ENCODE measurements at regions not wholly inside any gene's neighbourhood (a gene's known extent, or its start where the extent isn't known, plus 50 kb on each side); places are given as distances from the start of the nearest gene placed in this dataset.

GRCh38 chr1:173300061-173301044 lies 93.2 kb upstream of the TNFSF4 start:
- Histone ChIP-seq H3K27ac (ENCODE audit: low read depth, low read length) (no peak overlapping the region), H3K27me3 (ENCODE audit: control insufficient read depth, insufficient read depth, low read length) (no peaks in the 10 kb centered on the region), H3K9me3 (ENCODE audit: control insufficient read depth, insufficient read depth, low read length) (no peaks in the 10 kb centered on the region), H3K4me3 (ENCODE audit: low read depth, low read length) (no peak overlapping the region)
- TF ChIP-seq, protein P1, sequence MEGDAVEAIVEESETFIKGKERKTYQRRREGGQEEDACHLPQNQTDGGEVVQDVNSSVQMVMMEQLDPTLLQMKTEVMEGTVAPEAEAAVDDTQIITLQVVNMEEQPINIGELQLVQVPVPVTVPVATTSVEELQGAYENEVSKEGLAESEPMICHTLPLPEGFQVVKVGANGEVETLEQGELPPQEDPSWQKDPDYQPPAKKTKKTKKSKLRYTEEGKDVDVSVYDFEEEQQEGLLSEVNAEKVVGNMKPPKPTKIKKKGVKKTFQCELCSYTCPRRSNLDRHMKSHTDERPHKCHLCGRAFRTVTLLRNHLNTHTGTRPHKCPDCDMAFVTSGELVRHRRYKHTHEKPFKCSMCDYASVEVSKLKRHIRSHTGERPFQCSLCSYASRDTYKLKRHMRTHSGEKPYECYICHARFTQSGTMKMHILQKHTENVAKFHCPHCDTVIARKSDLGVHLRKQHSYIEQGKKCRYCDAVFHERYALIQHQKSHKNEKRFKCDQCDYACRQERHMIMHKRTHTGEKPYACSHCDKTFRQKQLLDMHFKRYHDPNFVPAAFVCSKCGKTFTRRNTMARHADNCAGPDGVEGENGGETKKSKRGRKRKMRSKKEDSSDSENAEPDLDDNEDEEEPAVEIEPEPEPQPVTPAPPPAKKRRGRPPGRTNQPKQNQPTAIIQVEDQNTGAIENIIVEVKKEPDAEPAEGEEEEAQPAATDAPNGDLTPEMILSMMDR (IDR thresholded peaks at IDR 0.05; ENCODE audit: low read depth, low read length), result no peak
- no peak for DNase-seq (ENCODE audit: low read depth, low spot score)
- ChIA-PET CTCF (no interaction called here), POLR2A (no interaction called here)

- no peaks in the 10 kb centered on the region for H3K27me3 ChIP-seq (ENCODE audit: control insufficient read depth, insufficient read depth, low read length)
- no peak overlapping the region for H3K4me3 ChIP-seq (ENCODE audit: low read depth, low read length)
- CTCF ChIA-PET, result interaction anchor here (0.6 kb wide), 1 partner anchor 290 kb away, joined by 4 read pairs; no protein-coding TSS in a partner anchor
- TF ChIP-seq, protein P1 (IDR thresholded peaks at IDR 0.05; ENCODE audit: low read depth, low read length), result no peak
- DNase-seq (ENCODE audit: low read depth, low spot score), result no peak
- no peak overlapping the region for H3K27ac ChIP-seq (ENCODE audit: low read depth, low read length)
- POLR2A ChIA-PET, result no interaction called here
- no peaks in the 10 kb centered on the region for H3K9me3 ChIP-seq (ENCODE audit: control insufficient read depth, insufficient read depth, low read length)
These were observed 94.4 kb upstream of the TNFSF4 start for GRCh38 chr1:173301507-173301906.

GRCh38 chr1:173302366-173302765 lies 95.2 kb upstream of the TNFSF4 start:
- no peaks in the 10 kb centered on the region for H3K9me3 ChIP-seq (ENCODE audit: control insufficient read depth, insufficient read depth, low read length)
- TF ChIP-seq, protein P1 (IDR thresholded peaks at IDR 0.05; ENCODE audit: low read depth, low read length), result no peak
- CTCF ChIA-PET, result no interaction called here
- H3K27ac ChIP-seq (ENCODE audit: low read depth, low read length), result no peak overlapping the region
- POLR2A ChIA-PET, result no interaction called here
- H3K27me3 ChIP-seq (ENCODE audit: control insufficient read depth, insufficient read depth, low read length), result no peaks in the 10 kb centered on the region
- DNase-seq (ENCODE audit: low read depth, low spot score), result no peak
- no peak overlapping the region for H3K4me3 ChIP-seq (ENCODE audit: low read depth, low read length)

DNA sequence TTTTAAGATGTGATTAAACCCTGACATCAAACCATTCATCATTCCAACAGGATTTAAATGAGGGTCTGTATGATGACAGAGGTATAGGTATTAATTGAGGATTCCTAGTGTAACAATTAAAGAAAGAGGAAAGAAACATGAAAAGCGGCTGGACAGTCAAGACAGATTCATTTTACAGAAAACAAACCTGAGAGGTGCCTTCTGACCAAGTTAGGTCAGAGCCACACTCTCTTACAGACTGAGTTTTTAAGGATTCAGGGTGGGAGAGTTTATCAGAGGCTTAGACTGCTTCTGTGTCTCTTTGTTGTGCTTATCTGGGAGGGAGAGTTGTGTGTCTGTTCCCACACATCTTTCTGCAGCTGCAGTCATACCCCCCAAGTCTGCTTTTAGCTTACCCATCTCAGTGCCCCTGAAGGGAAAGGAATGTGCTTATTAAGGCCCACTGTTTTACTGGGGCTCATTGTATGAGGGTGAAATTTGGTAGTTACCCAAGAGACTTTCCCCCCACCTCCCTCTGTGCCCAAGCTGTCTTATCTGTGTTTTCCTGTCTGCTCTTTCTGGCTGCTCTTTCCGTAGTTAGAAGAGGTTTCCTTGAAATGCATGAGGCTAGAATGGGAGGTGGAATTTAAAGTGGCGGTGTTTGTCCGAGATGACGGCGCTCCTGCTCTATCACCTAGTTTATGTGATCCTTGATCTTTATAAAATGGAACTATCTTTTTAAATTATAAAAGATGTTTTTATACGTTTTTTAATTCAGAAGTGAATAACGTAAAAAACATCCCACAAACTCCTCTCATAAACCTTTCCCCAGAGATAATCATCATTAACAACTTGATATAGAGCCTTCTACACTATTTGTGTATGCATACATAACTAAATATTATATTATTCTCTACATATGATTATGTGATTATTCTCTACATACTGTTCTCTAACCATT lies 96.0 kb upstream of the TNFSF4 start:
- TF ChIP-seq, protein P1 (IDR thresholded peaks at IDR 0.05; ENCODE audit: low read depth, low read length), result no peak
- ChIA-PET CTCF (no interaction called here), POLR2A (no interaction called here)
- Histone ChIP-seq H3K27me3 (ENCODE audit: control insufficient read depth, insufficient read depth, low read length) (no peaks in the 10 kb centered on the region), H3K4me3 (ENCODE audit: low read depth, low read length) (no peak overlapping the region), H3K27ac (ENCODE audit: low read depth, low read length) (no peak overlapping the region), H3K9me3 (ENCODE audit: control insufficient read depth, insufficient read depth, low read length) (no peaks in the 10 kb centered on the region)
- DNase-seq (ENCODE audit: low read depth, low spot score), result no peak
